Endothelial cell (in vitro differentiated cells): ENCODE measurements at regions not wholly inside any gene's neighbourhood (a gene's known extent, or its start where the extent isn't known, plus 50 kb on each side); places are given as distances from the start of the nearest gene placed in this dataset.

Source experiments
- DNase-seq: peaks from one replicate; pipeline ENCODE4 v3.0.0; 2021; ENCODE audit warnings: low spot score
- H3K27ac Mint-ChIP-seq: one replicate; pipeline ENCODE4 v1.8.0; 2021; ENCODE audit warnings: mixed read lengths, inconsistent platforms; ENCODE audit not compliant: unreplicated experiment
- H3K27me3 Mint-ChIP-seq: one replicate; pipeline ENCODE4 v1.8.0; 2021; ENCODE audit warnings: mild to moderate bottlenecking, moderate library complexity, mixed read lengths, inconsistent platforms; ENCODE audit not compliant: unreplicated experiment
- H3K36me3 Mint-ChIP-seq: one replicate; pipeline ENCODE4 v1.8.0; 2021; ENCODE audit warnings: mild to moderate bottlenecking, low read depth, mixed read lengths, inconsistent platforms; ENCODE audit not compliant: unreplicated experiment
- H3K4me1 Mint-ChIP-seq: one replicate; pipeline ENCODE4 v1.8.0; 2021; ENCODE audit warnings: mild to moderate bottlenecking, mixed read lengths, inconsistent platforms; ENCODE audit not compliant: unreplicated experiment
- H3K4me3 Mint-ChIP-seq: one replicate; pipeline ENCODE4 v1.8.0; 2021; ENCODE audit warnings: mild to moderate bottlenecking, mixed read lengths, inconsistent platforms; ENCODE audit not compliant: unreplicated experiment
- H3K9me3 Mint-ChIP-seq: one replicate; pipeline ENCODE4 v1.8.0; 2021; ENCODE audit warnings: mixed read lengths, inconsistent platforms; ENCODE audit not compliant: unreplicated experiment
- CTCF ChIP-seq: fragments of 200-600 bp; sonication (generic); IDR thresholded peaks from one replicate; pipeline ENCODE4 v1.5.0; 2021; ENCODE audit warnings: antibody characterized with exemption; ENCODE audit not compliant: unreplicated experiment

GRCh38 chr2:17313261-17313660 lies 205.0 kb downstream of the RAD51AP2 start:
- H3K9me3 Mint-ChIP-seq, result no peaks in the 10 kb centered on the region
- no peak for DNase-seq
- H3K4me1 Mint-ChIP-seq, result peaks cover 12% of the 10 kb centered on the region
- no peak overlapping the region for H3K27ac Mint-ChIP-seq
- H3K27me3 Mint-ChIP-seq, result peaks cover 2% of the 10 kb centered on the region
- no peaks in the 10 kb centered on the region for H3K36me3 Mint-ChIP-seq
- TF ChIP-seq CTCF, result no peak
- no peak overlapping the region for H3K4me3 Mint-ChIP-seq

GRCh38 chr2:17311771-17312511 lies 206.3 kb downstream of the RAD51AP2 start:
- Mint-ChIP-seq H3K27me3 (peaks cover 2% of the 10 kb centered on the region), H3K27ac (no peak overlapping the region), H3K4me3 (no peak overlapping the region), H3K9me3 (no peaks in the 10 kb centered on the region), H3K36me3 (no peaks in the 10 kb centered on the region), H3K4me1 (peaks cover 25% of the 10 kb centered on the region)
- TF ChIP-seq CTCF, result no peak
- DNase-seq, result no peak

GRCh38 chr2:17311106-17311619 lies 207.1 kb downstream of the RAD51AP2 start:
- Mint-ChIP-seq H3K27me3 (peaks cover 2% of the 10 kb centered on the region), H3K9me3 (no peaks in the 10 kb centered on the region), H3K4me1 (peaks cover 28% of the 10 kb centered on the region), H3K27ac (no peak overlapping the region), H3K4me3 (no peak overlapping the region), H3K36me3 (no peaks in the 10 kb centered on the region)
- no peak for DNase-seq
- no peak for TF ChIP-seq CTCF

GRCh38 chr2:17309741-17310339 lies 208.4 kb downstream of the RAD51AP2 start:
- peaks cover 28% of the 10 kb centered on the region for H3K4me1 Mint-ChIP-seq
- peak; percentile 73 for DNase-seq
- no peak overlapping the region for H3K4me3 Mint-ChIP-seq
- peak; percentile 88 for TF ChIP-seq CTCF
- peak overlapping the region; percentile 74 for H3K27ac Mint-ChIP-seq
- peaks cover 4% of the 10 kb centered on the region for H3K27me3 Mint-ChIP-seq
- no peaks in the 10 kb centered on the region for H3K9me3 Mint-ChIP-seq
- H3K36me3 Mint-ChIP-seq, result no peaks in the 10 kb centered on the region

- DNase-seq, result no peak
- Mint-ChIP-seq H3K9me3 (no peaks in the 10 kb centered on the region), H3K4me1 (peaks cover 28% of the 10 kb centered on the region), H3K36me3 (no peaks in the 10 kb centered on the region), H3K4me3 (no peak overlapping the region), H3K27me3 (peaks cover 4% of the 10 kb centered on the region), H3K27ac (peak overlapping the region; percentile 74)
- no peak for TF ChIP-seq CTCF
Measured at GRCh38 chr2:17309181-17309580, 209.1 kb downstream of the RAD51AP2 start.
